ENCODE measurements at regions not wholly inside any gene's neighbourhood (a gene's known extent, or its start where the extent isn't known, plus 50 kb on each side); places are given as distances from the start of the nearest gene placed in this dataset.
"Not testable (repeated sequence)": the region's sequence is repeated elsewhere in the genome, so short reads cannot be mapped to it uniquely, and the experiment has no call there.

DNA sequence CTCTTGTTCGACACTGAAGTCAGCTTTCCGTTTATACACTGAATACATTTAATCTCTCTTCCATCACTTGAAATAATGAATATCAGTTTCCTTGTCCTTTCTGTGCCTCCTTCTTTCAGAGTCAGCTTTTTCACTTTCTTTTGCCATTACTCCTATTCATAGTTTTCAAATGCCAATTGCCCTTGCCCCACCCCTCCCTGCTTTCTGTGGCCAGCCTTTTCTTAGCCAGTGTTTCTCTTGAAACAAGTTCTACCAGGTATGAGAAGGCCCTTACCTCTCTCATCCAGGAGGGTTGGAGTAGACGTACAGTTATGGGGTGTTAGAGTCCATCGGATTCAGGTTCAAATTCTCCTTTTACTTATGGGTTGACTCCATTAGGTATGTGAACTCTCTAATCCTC lies 574.7 kb upstream of the SEMA6A start:
- DNase-seq (ENCODE audit: low read depth) = no peak

DNA sequence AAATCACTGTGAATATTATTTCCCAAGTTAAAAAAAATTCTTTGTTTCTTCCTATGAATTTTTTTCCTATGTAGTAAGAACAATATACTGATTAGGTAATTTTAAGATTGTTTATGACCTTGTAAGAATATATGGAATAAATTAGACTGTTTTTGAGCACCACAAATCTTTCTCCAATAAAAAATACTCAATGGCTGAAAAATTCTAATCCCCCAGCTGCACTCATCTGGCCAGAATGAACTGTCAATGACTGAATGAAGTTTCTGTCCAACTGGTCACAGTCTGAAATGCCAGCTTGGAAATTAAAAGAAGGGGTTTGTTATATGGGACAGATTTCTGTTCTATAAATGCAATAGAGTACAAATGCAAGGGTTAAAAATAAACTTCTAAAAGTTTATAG lies 569.5 kb upstream of the SEMA6A start:
- no peak for DNase-seq (ENCODE audit: low read depth)

DNA sequence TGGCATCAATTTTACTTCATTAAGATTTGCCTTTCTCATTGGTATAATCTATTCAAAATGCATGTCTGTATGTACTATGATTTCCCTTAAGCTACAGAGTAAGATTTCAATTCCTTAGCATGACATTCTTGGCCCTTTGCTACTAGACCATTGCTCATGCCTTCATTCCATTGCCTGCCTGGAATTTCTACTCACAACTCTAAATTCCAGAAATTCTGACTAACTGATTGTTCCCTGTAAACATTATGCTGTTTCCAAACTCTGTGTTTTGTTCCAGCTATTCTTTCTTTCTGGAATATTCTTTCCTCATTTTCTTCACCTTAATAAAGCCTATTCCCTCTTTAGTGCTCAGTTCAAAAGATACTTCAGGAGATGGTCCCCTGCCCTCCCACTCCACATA lies 568.8 kb upstream of the SEMA6A start:
- DNase-seq (ENCODE audit: low read depth) = no peak

DNA sequence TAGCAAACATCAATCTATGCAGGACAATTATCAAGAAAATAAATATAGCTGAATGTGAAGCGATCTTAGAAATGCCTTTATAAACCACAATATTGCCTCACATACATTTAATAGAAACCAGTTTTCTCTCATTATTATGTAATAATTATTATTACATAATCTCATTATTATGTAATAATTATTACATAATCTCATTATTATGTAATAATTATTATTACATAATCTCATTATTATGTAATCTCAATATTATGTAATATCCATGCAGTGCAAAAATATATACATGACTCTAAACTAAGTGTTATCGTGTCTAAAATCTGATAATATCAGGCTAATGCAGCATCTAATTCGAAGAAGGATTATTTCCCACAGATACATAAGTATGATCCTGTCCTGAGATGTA lies 563.9 kb upstream of the SEMA6A start:
- DNase-seq (ENCODE audit: low read depth) = no peak

DNA sequence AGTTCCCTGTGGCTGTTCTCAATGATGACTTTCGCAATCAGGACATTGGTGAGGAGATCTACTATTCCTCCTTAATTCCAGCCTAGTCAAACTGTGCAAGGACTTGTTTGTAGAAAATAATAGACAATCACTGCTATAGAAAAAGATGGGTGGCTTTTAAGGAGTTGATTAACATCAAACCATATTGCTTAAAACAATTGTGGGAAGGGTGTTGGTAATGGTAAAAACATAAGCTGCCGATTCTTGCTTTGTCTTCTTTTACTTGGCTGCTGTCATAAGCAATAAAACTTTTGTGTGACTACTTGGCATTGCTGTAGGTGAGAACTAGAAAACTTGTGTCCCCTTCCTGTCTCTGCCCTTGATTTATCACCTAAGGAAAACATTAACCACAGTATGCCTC lies 561.2 kb upstream of the SEMA6A start:
- no peak for DNase-seq (ENCODE audit: low read depth)

DNA sequence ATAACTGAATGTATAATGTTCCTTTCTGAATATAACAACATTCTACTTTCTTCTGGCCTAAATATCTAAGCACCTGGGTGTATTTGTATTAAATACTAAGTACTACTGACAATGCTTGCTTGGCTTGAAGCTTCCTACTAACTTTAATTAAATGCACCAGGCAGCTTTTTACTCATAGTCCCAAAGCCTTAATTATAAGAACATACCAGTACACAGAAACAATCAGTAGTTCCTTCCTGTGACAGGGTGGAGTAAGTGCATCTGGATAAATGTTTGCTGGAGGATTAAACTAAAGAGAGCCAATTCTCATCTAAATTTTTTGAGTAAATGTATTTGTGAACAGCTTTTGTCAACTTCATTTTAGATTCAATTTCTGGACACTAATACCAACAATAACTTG lies 558.6 kb upstream of the SEMA6A start:
- DNase-seq (ENCODE audit: low read depth) = no peak

DNA sequence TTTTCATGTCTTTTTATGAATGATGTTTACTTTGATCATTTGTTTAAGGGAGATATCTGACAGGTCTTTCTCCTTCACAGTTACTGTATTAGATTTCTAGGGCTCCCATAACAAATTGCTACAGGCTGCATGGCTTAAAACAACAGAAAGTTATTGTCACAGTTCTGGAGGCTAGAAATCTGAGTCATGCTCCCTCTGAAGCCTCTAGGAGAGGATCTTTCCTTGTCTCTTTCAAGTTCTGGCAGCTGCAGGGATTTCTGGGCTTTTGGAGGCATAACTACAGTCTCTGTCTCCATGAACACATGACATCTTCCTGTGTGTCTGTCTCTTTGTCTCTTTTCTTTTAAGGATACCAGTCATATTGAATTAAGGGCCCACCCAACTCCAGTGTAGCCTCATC lies 557.3 kb upstream of the SEMA6A start:
- no peak for DNase-seq (ENCODE audit: low read depth)

DNA sequence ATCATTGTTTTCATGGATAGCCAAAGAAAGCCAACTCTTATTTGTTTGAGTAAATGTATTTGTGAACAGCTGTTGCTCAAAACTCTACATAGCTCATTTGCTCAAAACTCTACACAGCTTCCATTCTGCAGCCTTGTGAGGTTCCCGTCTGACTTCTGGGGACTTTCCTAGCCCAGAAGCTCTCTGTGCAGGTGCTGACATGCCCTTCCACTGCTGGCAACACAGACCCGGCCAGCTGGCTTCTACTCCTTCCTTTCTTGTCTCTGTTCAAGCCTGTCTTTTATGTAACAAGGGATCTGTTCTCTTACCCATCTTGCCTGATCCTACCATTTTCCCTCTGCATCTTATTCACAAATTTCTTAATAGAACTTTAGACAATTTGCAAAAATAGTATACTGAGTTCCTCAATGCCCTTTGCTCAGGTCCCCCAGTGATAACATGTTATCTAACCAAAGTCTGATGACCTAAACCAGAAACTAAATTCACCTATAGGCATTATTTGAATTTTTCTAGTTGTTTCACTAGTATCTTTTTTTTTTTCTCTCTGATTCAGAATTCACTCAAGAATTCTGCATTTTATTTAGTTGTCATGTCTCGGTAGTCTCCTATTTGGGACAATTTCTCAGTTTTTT lies 556.5 kb upstream of the SEMA6A start:
- DNase-seq (ENCODE audit: low read depth) = no peak

DNA sequence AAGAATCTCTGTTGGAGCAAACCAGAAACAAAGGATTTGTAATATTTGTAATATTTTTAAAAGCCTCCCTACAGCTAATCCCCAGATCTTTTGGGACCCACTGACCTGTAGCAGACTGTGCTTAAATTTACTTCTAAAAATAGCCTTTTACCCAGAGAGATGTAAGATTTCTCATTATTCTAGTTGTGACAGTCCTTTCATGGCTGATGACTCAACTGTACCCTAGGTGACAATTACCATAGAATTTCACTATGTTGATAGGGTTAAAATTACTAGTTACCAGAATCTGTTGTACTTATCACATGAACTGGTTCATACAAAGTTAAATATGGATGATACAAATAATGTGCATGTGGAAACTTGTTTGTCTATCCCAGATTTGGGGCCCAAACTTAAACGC lies 543.9 kb upstream of the SEMA6A start:
- DNase-seq (ENCODE audit: low read depth) = no peak

DNA sequence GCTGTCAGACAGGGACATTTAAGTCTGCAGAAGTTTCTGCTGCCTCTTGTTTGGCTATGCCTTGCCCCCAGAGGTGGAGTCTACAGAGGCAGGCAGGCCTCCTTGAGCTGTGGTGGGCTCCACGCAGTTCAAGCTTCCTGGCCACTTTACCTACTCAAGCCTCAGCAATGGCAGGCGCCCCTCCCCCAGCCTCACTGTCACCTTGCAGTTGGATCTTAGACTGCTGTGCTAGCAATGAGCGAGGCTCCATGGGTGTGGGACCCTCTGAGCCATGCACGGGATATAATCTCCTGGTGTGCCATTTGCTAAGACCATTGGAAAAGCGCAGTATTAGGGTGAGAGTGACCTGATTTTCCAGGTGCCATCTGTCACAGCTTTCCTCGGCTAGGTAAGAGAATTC lies 542.7 kb upstream of the SEMA6A start:
- DNase-seq (ENCODE audit: low read depth) = not testable (repeated sequence)

DNA sequence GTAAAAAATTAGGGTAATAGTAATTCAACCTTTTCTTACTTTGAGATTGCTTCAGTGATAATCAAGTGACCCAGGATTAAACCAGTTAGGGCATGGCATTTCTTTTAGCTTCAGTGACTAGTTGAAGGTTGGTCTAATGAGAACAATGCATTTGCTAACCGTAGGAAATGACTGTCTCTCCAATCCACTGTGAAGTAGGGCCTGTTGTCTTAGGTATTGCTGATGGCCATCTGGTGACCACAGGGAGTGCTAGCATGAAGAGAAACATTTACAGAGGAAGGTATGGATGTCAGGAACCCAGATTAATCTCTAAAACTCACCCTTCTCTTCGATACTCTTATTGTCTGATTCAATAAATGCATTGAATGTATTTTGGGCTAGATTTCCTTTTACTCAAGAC lies 535.9 kb upstream of the SEMA6A start:
- DNase-seq (ENCODE audit: low read depth) = no peak

DNA sequence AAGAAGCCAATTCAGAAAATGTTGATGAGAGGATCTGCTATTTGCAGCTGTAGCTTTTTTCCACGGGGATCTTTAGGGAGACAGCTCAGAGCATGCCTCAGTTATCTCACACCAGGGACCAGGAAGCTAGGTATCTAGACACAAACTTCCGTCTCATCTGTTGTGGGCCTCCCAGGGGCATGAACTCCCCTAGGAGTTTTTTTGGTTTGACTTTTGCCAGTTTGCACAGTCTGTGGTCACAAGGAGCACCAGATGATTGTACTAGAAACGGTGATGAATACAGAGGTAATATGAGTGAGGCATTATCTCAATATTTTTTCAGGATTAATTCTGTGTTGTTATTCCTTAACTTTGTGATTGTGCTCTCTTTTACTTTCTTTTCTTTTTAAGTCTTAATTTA lies 533.2 kb upstream of the SEMA6A start:
- no peak for DNase-seq (ENCODE audit: low read depth)

DNA sequence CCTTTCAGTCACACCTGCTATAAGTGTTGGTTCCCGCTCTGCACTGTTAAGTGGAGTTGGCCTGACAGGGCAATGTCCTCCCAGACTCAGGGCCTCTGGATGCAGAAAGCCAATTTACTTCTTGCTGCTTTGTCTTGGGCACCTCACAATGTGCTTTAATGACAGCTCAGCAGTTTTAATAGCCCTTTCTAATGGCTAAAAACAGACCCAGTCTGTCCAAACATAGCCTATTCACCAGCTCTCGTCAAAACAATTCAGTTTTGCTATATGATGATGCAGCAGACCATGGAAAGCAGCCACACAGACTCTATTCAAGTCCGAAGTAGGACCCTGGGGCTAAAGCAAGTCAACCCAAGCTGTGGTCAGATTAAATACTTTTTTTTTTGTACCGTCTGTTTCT lies 529.1 kb upstream of the SEMA6A start:
- DNase-seq (ENCODE audit: low read depth) = no peak

DNA sequence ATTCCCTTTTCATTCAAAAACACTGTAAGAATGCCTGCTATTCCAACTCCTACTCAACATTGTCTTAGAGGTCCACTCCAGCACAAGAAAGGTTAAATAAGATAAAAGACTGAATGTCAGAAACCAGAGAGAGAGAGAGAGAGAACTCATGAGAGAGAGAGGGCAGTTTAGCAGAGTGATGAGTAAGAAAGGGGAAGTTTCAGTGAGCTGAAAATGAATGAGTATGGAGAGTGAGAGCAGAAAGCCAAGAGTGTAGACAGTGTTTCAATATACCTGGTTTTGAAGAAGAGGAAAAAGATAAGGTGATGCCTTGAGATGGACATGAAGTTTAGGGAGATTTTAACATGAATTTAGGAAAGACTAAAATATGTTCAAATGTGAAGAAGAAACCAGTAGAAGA lies 528.0 kb upstream of the SEMA6A start:
- no peak for DNase-seq (ENCODE audit: low read depth)

DNA sequence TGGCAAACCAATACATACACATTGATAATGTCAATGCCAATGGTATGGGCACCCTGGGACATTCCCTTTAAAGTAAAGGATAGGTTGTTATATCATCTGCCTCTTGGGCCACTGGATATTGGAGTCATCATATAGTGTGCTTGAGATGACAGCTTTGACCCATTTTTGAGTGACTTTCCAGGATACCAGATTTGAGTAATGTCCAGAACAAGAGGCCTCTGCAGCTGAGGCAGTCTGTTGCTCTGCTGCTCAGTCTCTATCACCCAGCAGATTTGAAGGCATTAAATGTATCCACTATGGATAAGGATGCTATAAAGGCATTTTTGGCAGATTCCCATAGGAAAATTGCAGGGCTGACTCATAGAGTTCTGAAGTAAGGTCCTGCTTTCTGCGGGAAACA lies 525.6 kb upstream of the SEMA6A start:
- DNase-seq (ENCODE audit: low read depth) = no peak

DNA sequence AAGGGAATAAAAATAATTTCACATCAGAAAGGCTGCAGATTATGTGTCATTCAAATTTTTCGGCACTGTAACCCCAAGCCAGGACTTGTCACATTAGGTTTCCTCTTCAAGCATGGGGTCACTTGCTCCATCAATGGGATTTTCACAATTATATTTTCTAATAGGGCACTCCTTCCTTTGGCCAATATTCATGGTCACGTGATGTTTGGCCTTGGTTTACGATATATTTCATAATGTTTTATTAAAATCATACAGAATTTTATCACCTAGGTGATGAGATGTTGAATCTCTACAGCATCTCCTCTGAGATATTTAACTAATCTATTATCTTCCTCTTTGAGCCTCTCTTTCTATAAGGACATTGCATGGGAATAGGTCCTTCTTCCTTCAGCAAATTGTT lies 523.5 kb upstream of the SEMA6A start:
- DNase-seq (ENCODE audit: low read depth) = no peak

DNA sequence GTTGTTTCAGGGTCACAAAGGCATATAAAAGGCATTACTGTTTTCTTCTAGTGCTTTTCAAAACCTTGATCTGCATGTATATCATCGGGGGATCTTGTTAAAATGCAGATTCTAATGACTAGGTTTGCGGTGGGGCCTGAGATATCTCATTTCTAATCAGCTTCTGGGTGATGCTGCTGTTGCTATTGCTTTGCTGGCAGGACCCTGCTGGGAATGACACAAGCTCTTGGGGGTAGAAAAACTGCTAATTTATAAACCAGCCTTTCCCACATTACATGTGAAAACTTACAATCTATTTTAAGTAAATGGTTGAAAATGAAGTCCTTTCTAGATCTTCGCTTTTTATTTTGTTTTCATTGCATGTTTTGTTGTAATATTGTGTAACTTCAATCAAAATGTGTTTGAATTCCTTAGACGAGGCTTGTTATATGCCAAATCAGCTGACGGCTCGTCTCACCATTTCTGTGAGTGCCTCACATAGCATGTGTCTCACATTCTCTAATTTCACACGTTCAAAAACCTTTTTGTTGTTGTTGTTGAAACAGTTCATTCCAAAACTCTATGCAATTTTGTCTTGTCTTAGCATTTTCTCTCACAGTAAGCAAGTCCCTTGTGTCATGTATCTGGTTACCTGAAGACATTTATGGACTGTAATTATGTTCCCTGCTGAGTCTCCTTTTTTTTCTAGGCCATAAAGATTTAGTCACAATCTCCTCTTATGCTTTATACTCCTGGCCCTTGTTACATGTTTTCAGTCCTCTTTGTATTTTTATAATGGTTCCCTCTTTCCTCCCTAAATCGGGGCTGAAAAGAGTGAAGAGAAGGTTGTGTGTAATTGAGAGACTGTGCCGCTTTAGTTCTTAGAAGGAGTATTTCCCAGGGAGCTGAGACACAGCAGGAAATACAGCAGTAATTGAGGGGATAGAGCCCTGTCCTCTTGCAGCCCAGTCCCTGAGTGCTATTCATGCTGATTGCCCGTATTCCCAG lies 521.0 kb upstream of the SEMA6A start:
- no peak for DNase-seq (ENCODE audit: low read depth)

DNA sequence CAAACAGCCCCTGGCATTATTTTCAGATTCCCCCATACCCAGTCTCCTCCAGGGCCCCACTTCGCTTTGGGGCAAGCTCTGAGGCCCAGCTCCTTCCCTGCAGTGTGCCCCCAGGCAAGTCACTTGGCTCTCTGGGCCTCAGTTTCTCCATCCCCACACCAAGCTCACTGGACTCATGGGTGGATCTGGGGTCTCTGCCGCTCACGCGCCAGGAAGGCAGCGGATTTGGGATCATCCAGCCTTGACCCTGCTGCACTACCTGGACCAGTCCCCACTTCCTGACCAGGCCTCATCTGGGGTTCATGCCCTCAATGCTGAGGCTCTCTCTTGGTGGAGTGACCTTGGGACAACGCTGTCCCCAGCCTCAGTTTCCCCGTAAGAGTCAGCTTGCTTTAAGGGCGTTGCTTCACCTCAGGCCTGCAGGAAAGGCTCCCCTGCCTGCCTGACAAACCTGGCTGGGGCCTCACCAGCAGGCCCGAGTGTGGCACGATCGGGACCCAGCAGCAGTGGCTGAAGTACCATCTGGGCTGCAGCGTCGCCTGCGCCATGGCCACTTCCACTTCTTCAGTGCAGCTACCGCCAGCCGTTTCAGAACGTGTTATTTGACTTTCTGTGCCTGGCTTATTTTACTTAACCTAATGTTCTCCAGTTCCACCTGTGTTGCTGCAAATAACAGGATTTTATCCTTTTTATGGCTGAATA lies 519.6 kb upstream of the SEMA6A start:
- DNase-seq (ENCODE audit: low read depth) = no peak

DNA sequence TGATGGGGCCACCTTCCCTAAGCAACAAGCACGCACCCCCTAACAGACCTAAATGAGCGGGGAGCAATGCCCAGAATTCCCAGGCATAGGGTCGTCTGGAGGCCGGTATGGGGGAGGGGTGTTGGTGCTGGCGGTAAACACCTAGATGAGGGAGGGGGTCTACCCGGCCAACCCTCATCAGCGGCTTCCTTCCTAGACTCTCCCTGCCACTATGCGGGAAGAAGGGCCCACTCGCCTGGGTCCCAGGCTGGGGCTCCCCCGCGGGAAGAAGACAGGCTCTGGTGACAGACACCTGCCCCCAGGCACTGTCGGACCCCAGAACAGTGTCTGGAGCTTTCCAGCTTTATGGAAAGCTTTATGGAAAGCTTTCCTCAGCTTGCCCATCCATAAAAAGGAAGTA lies 519.0 kb upstream of the SEMA6A start:
- no peak for DNase-seq (ENCODE audit: low read depth)

DNA sequence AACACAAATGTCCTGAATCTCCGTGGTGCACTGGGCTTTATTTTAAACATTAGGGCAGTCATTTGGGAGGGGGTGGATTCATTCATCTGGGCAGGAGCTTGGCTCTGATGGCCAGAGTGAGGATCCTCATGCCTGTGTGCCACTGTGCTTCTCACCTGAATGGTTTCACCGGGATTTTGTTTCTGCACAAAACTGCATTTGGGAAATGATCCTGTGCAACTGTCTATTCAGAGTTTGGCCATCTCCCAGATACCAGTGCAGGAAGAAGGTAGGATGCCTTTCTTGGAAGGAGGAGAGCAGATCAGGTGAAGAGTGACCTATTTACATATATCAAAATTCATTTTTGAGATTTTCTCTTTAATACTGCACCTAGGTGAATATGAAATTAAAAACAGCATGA lies 514.4 kb upstream of the SEMA6A start:
- no peak for DNase-seq (ENCODE audit: low read depth)

DNA sequence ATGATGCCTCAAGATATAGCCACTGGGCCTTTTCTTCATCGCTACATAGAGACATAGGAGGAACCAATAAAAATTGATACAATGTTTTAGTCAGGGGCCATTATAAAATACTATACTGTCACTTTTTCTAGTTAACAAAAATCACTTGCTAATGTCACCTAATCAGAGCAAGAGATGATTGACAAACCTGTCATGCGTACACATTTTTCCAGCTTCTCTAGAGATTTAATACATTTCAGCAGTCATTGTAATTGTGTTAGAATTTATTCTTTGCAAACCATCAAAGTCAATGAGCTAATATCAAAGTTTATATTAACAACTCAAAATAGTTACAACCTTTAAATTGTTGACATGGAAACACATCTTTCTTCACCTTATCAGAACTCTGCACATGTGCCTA lies 513.6 kb upstream of the SEMA6A start:
- no peak for DNase-seq (ENCODE audit: low read depth)

DNA sequence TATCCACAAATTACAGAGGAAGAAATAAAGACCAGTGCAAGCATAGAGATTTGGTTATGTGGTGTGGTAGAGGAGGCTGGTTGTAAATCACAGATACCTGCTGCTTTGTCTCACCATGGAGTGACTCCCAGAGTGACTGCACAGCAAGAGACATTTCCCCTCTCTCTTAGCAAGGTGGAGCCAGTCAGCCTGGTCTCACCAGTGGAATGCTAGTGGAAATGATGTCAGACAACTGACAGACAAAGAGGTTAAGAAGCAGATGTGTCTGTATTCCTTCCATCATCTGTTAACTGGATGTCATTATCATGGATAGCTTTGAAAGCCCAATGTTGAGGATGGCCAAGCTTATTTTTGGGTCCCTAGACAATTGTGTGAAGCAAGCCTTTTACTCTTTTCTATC lies 509.4 kb upstream of the SEMA6A start:
- DNase-seq (ENCODE audit: low read depth) = no peak

DNA sequence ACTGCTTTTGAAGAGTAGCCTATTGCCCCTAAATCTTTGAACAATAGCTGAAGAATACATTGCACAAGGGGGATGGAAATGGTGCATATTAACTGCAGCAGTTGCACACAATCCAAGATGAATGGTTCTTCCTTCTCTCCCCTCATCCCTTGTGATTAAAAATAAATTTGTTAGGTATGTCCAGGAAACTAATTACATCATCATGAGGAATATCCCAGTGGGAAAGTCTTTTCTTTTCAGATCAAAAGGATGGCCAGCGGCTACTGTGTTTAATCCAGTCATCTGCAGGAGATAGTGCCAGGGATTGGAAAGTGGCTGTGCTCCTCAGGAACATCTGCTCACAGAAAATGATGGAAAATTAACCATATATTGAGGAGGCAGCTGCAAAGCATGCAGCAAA lies 508.4 kb upstream of the SEMA6A start:
- peak; percentile 34 for DNase-seq (ENCODE audit: low read depth)
